GM21515 (cell line): ENCODE measurements at regions not wholly inside any gene's neighbourhood (a gene's known extent, or its start where the extent isn't known, plus 50 kb on each side); places are given as distances from the start of the nearest gene placed in this dataset.

Experiments
- ATAC-seq: cut with Tn5 transposase; IDR thresholded peaks from one replicate; pipeline ENCODE4 v1.9.1; 2021; ENCODE audit not compliant: unreplicated experiment

- ATAC-seq = no peak
Measured at GRCh38 chr2:226227341-226227740, 572.3 kb downstream of the IRS1 start.

GRCh38 chr2:226223704-226224103 lies 575.9 kb downstream of the IRS1 start:
- no peak for ATAC-seq

GRCh38 chr2:226220511-226220910 lies 579.1 kb downstream of the IRS1 start:
- no peak for ATAC-seq

GRCh38 chr2:226217191-226217590 lies 582.4 kb downstream of the IRS1 start:
- ATAC-seq = no peak

GRCh38 chr2:226216575-226216974 lies 583.0 kb downstream of the IRS1 start:
- ATAC-seq = no peak

- peak; percentile 97 for ATAC-seq
Measured at GRCh38 chr2:226215902-226216503, 583.6 kb downstream of the IRS1 start.

GRCh38 chr2:226213717-226214116 lies 585.9 kb downstream of the IRS1 start:
- no peak for ATAC-seq

GRCh38 chr2:226211439-226211838 lies 588.2 kb downstream of the IRS1 start:
- ATAC-seq = no peak

- ATAC-seq = no peak
Measured at GRCh38 chr2:226208726-226209125, 590.9 kb downstream of the IRS1 start.

- no peak for ATAC-seq
Measured at GRCh38 chr2:226207671-226208070, 591.9 kb downstream of the IRS1 start.

- no peak for ATAC-seq
Measured at GRCh38 chr2:226199555-226199954, 600.1 kb downstream of the IRS1 start.

- ATAC-seq = no peak
Measured at GRCh38 chr2:226198956-226199355, 600.7 kb downstream of the IRS1 start.

- no peak for ATAC-seq
Measured at GRCh38 chr2:226190479-226191252, 609.0 kb downstream of the IRS1 start.

- no peak for ATAC-seq
Measured at GRCh38 chr2:226189061-226189460, 610.6 kb downstream of the IRS1 start.

- no peak for ATAC-seq
Measured at GRCh38 chr2:226187616-226188015, 612.0 kb downstream of the IRS1 start.

GRCh38 chr2:226187156-226187555 lies 612.5 kb downstream of the IRS1 start:
- ATAC-seq = no peak

GRCh38 chr2:226185616-226186211 lies 613.9 kb downstream of the IRS1 start:
- ATAC-seq = no peak

GRCh38 chr2:226184940-226185615 lies 614.5 kb downstream of the IRS1 start:
- no peak for ATAC-seq

- ATAC-seq = no peak
Measured at GRCh38 chr2:226184540-226184939, 615.1 kb downstream of the IRS1 start.

- no peak for ATAC-seq
Measured at GRCh38 chr2:226183550-226183949, 616.1 kb downstream of the IRS1 start.

GRCh38 chr2:226183033-226183432 lies 616.6 kb downstream of the IRS1 start:
- ATAC-seq = no peak

GRCh38 chr2:226181909-226182308 lies 617.7 kb downstream of the IRS1 start:
- no peak for ATAC-seq
